ENCODE measurements at regions not wholly inside any gene's neighbourhood (a gene's known extent, or its start where the extent isn't known, plus 50 kb on each side); places are given as distances from the start of the nearest gene placed in this dataset.
"Not testable (repeated sequence)": the region's sequence is repeated elsewhere in the genome, so short reads cannot be mapped to it uniquely, and the experiment has no call there.

GRCh38 chr3:173194868-173195267 lies 53.8 kb upstream of the SPATA16 start:
- TF ChIP-seq YY1 (IDR thresholded peaks at IDR 0.05; ENCODE audit: insufficient read depth, insufficient read length); SUZ12 (IDR thresholded peaks at IDR 0.05; ENCODE audit: extremely low read depth, insufficient read depth, insufficient read length); ZNF274 (IDR thresholded peaks at IDR 0.05; ENCODE audit: low read depth, low read length): not testable (repeated sequence)

Data from NT2/D1 (cell line).